Smooth muscle cell (in vitro differentiated cells): ENCODE measurements at regions not wholly inside any gene's neighbourhood (a gene's known extent, or its start where the extent isn't known, plus 50 kb on each side); places are given as distances from the start of the nearest gene placed in this dataset.

Experiments
- DNase-seq: peaks from one replicate; lab custom pipeline; 2025; ENCODE audit not compliant: unreplicated experiment; lab: John Stamatoyannopoulos, UW
- H2AFZ ChIP-seq: fragments of 200-600 bp; sonication (generic); 2 replicates; pipeline ENCODE4 v1.6.0; 2016; ENCODE audit warnings: antibody characterized with exemption, low read depth, mild to moderate bottlenecking
- H3F3A ChIP-seq: fragments of 200-600 bp; sonication (generic); 2 replicates; pipeline ENCODE4 v1.6.0; 2017; ENCODE audit warnings: antibody characterized with exemption, low read depth
- H3K27ac ChIP-seq: fragments of 200-600 bp; sonication (generic); 2 replicates; pipeline ENCODE4 v1.5.1; 2016; ENCODE audit warnings: low read depth, mild to moderate bottlenecking
- H3K27me3 ChIP-seq: fragments of 200-600 bp; sonication (generic); 2 replicates; pipeline ENCODE4 v1.6.1; 2016; ENCODE audit warnings: low read depth, mild to moderate bottlenecking
- H3K36me3 ChIP-seq: fragments of 200-600 bp; sonication (generic); 2 replicates; pipeline ENCODE4 v1.5.1; 2016; ENCODE audit warnings: low read depth
- H3K4me1 ChIP-seq: fragments of 200-600 bp; sonication (generic); 2 replicates; pipeline ENCODE4 v1.5.1; 2016; ENCODE audit warnings: low read depth
- H3K4me2 ChIP-seq: fragments of 200-600 bp; sonication (generic); 2 replicates; pipeline ENCODE4 v1.6.0; 2016; ENCODE audit warnings: mild to moderate bottlenecking
- H3K4me3 ChIP-seq: fragments of 200-600 bp; sonication (generic); 2 replicates; pipeline ENCODE4 v1.5.1; 2016; ENCODE audit warnings: mild to moderate bottlenecking
- H3K79me2 ChIP-seq: fragments of 200-600 bp; sonication (generic); 2 replicates; pipeline ENCODE4 v1.6.0; 2016; ENCODE audit warnings: low read depth, mild to moderate bottlenecking
- H3K9ac ChIP-seq: fragments of 200-600 bp; sonication (generic); 2 replicates; pipeline ENCODE4 v1.6.0; 2016; ENCODE audit warnings: low read depth
- H3K9me3 ChIP-seq: fragments of 200-600 bp; sonication (generic); replicated peaks from 2 replicates; pipeline ENCODE4 v1.5.1; 2016; ENCODE audit warnings: low read depth
- H4K20me1 ChIP-seq: fragments of 200-600 bp; sonication (generic); 2 replicates; pipeline ENCODE4 v1.6.0; 2016; ENCODE audit warnings: low read depth
- WGBS: methylation state at CpG from one replicate; pipeline ENCODE4 v1.1.7; 2016; ENCODE audit warnings: low lambda C conversion rate; 5-methylcytosine and 5-hydroxymethylcytosine counted together
- TF ChIP-seq, protein P1 (sequence below): fragments of 200-600 bp; sonication (generic); IDR thresholded peaks from 2 replicates; pipeline ENCODE4 v1.5.1; 2017; ENCODE audit warnings: borderline replicate concordance, mild to moderate bottlenecking, antibody characterized with exemption; ENCODE audit not compliant: insufficient read depth, poor library complexity, severe bottlenecking

DNA sequence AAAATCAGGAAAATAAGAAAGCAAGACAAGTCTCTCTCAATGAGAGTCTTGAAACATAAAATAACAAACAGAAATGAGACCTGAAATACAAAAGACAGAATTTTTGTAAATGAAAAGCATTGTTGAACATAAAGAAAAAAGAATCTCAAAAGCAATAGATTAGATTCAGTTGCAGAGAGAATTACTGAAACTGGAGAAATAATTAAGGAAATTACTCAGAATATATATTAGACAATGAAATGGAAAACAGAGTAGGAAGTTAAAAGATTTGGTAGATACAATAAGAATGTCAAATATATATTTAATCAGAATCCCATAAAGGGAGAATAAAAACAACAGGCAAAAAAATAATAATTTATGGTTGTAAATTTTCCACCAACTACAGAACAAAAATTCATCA, 308.3 kb downstream of the CRPPA start:
- Histone ChIP-seq H3K9ac (no peak overlapping the region), H3K4me2 (no peak overlapping the region), H3K9me3 (peaks cover 11% of the 10 kb centered on the region), H3K4me1 (no peaks in the 10 kb centered on the region), H3K27ac (no peak overlapping the region), H2AFZ (no peak overlapping the region), H4K20me1 (no peaks in the 10 kb centered on the region), H3K27me3 (no peaks in the 10 kb centered on the region), H3K36me3 (peaks cover 8% of the 10 kb centered on the region), H3K79me2 (no peaks in the 10 kb centered on the region), H3F3A (no peaks in the 10 kb centered on the region), H3K4me3 (no peak overlapping the region)
- TF ChIP-seq, protein P1, sequence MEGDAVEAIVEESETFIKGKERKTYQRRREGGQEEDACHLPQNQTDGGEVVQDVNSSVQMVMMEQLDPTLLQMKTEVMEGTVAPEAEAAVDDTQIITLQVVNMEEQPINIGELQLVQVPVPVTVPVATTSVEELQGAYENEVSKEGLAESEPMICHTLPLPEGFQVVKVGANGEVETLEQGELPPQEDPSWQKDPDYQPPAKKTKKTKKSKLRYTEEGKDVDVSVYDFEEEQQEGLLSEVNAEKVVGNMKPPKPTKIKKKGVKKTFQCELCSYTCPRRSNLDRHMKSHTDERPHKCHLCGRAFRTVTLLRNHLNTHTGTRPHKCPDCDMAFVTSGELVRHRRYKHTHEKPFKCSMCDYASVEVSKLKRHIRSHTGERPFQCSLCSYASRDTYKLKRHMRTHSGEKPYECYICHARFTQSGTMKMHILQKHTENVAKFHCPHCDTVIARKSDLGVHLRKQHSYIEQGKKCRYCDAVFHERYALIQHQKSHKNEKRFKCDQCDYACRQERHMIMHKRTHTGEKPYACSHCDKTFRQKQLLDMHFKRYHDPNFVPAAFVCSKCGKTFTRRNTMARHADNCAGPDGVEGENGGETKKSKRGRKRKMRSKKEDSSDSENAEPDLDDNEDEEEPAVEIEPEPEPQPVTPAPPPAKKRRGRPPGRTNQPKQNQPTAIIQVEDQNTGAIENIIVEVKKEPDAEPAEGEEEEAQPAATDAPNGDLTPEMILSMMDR = no peak
- no peak for DNase-seq

- 95% methylated on average over 2 of the region's 2 CpGs for WGBS
- peaks cover 29% of the 10 kb centered on the region for H3K9me3 ChIP-seq
- H3K79me2 ChIP-seq = no peaks in the 10 kb centered on the region
- no peak overlapping the region for H3K9ac ChIP-seq
- H3K4me3 ChIP-seq = no peak overlapping the region
- no peak overlapping the region for H3K27ac ChIP-seq
- DNase-seq = no peak
- no peaks in the 10 kb centered on the region for H3K4me1 ChIP-seq
- H3K27me3 ChIP-seq = no peaks in the 10 kb centered on the region
- peaks cover 16% of the 10 kb centered on the region for H3K36me3 ChIP-seq
- no peak overlapping the region for H3K4me2 ChIP-seq
- no peak overlapping the region for H2AFZ ChIP-seq
- no peaks in the 10 kb centered on the region for H3F3A ChIP-seq
- no peaks in the 10 kb centered on the region for H4K20me1 ChIP-seq
- TF ChIP-seq, protein P1 = no peak
Observed at GRCh38 chr7:16106869-16107268, 314.5 kb downstream of the CRPPA start.

DNA sequence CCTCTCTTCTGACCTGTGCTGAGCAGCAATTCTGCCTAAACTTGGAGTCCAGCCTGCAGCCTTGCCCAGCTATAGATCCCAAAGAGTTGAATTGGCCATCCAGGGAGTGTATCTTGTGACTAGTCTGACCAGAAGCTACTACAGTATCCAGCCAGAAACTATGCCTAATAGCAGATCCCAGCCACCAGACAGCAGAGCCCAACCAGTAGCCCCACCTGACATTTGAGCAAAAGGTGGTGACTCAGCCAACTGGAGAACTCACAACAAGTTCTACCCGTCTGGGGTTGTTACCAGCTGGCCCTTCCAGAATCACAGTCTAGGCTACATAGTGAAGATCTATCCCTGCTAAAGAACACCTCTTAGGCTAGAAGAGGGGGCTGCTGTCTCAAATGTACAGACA, 315.0 kb downstream of the CRPPA start:
- WGBS = 92% methylated on average over 1 of the region's 1 CpG
- no peak overlapping the region for H2AFZ ChIP-seq
- no peak overlapping the region for H3K4me2 ChIP-seq

DNA sequence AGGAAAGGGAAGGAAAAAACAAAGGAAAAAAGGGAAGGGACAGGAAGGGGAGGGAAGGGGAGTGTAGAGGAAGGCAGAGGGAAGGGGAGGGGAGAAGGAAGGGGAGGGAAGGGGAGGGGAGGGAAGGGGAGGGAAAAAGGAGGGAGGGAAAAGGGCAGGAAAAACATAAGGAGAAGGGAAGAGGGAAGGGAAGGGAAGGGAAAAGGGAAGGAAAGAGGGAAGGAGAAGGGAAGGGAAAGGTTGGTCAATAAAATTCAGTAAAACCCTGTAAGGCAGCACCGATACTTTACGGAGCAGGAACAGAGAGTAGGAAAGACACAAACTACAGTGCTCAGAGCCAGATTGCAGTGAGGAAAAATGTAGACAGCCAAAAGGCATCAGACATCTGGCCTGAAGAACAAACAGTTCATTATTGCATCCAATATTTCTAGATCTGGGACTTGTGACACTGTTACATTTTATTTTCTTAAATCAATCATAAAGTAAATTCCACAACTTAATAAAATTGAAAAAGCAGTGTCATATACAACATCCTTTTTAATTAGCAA, 322.0 kb downstream of the CRPPA start:
- Histone ChIP-seq H4K20me1 (no peaks in the 10 kb centered on the region), H3K27ac (no peak overlapping the region), H3K27me3 (no peaks in the 10 kb centered on the region), H3K4me3 (no peak overlapping the region), H2AFZ (no peak overlapping the region), H3K9me3 (no peaks in the 10 kb centered on the region), H3K4me1 (peaks cover 9% of the 10 kb centered on the region), H3K79me2 (no peaks in the 10 kb centered on the region), H3K9ac (no peak overlapping the region), H3K4me2 (no peak overlapping the region), H3K36me3 (no peaks in the 10 kb centered on the region), H3F3A (no peaks in the 10 kb centered on the region)
- TF ChIP-seq, protein P1 = no peak
- WGBS = 89% methylated on average over 2 of the region's 2 CpGs
- DNase-seq = no peak

More for the DNA sequence above, 315.0 kb downstream of the CRPPA start:
- Histone ChIP-seq H3K36me3 (peaks cover 16% of the 10 kb centered on the region), H3K9me3 (peaks cover 29% of the 10 kb centered on the region), H3K27ac (no peak overlapping the region), H3K79me2 (no peaks in the 10 kb centered on the region), H4K20me1 (no peaks in the 10 kb centered on the region), H3F3A (no peaks in the 10 kb centered on the region), H3K4me1 (no peaks in the 10 kb centered on the region), H3K9ac (no peak overlapping the region), H3K27me3 (no peaks in the 10 kb centered on the region), H3K4me3 (no peak overlapping the region)
- TF ChIP-seq, protein P1 = no peak
- DNase-seq = no peak
